Ascending aorta (tissue), 2 donors: ENCODE measurements at regions not wholly inside any gene's neighbourhood (a gene's known extent, or its start where the extent isn't known, plus 50 kb on each side); places are given as distances from the start of the nearest gene placed in this dataset.

Experiments used
- DNase-seq, 2 donors: peaks; one replicate each; pipeline ENCODE4 v3.0.0-alpha.2; 2019; ENCODE audit warnings: low spot score in 2 of 2
- H3K27ac ChIP-seq, 2 donors: fragments of 200-600 bp; sonication (generic); one replicate each; pipeline ENCODE4 v1.5.1; 2016 to 2017; ENCODE audit warnings: mild to moderate bottlenecking in 1 of 2
- H3K27me3 ChIP-seq: fragments of 200-600 bp; sonication (generic); one replicate; pipeline ENCODE4 v1.5.1; 2017
- H3K36me3 ChIP-seq, 2 donors: fragments of 200-600 bp; sonication (generic); one replicate each; pipeline ENCODE4 v1.5.1; 2016
- H3K4me1 ChIP-seq, 2 donors: fragments of 200-600 bp; sonication (generic); one replicate each; pipeline ENCODE4 v1.5.1; 2016 to 2017; ENCODE audit warnings: mild to moderate bottlenecking in 1 of 2
- H3K4me3 ChIP-seq, 2 donors: fragments of 200-600 bp; sonication (generic); one replicate each; pipeline ENCODE4 v1.5.1; 2016 to 2017; ENCODE audit warnings: mild to moderate bottlenecking in 1 of 2
- H3K9me3 ChIP-seq, 2 donors: fragments of 200-600 bp; sonication (generic); one replicate each; pipeline ENCODE4 v1.5.1; 2016
- CTCF ChIP-seq, 3 experiments: fragments of 200-600 bp in 2 of 3; fragments of 450-650 bp in 1 of 3; sonication (generic) in 2 of 3; IDR thresholded peaks; one replicate each; pipeline ENCODE4 v1.5.1; 2016 to 2019; ENCODE audit warnings: antibody characterized with exemption in 3 of 3, mild to moderate bottlenecking in 1 of 3, moderate library complexity in 1 of 3
- intact Hi-C: fragments of 100-400 bp; cut with DNase I; formaldehyde crosslinking; loops from one replicate; pipeline ENCODE4 v1.15.1; 2023

GRCh38 chr20:62584671-62585460 is 57.4 kb upstream of the SLCO4A1 start:
- no peak for DNase-seq
- Histone ChIP-seq H3K9me3 (no peaks in the 10 kb centered on the region), H3K27ac (no peak overlapping the region), H3K4me1 (no peaks in the 10 kb centered on the region), H3K27me3 (no peaks in the 10 kb centered on the region), H3K4me3 (no peak overlapping the region), H3K36me3 (no peaks in the 10 kb centered on the region)
- intact Hi-C loops = no loop called here
- TF ChIP-seq CTCF (IDR thresholded peaks at IDR 0.05) = no peak

DNA sequence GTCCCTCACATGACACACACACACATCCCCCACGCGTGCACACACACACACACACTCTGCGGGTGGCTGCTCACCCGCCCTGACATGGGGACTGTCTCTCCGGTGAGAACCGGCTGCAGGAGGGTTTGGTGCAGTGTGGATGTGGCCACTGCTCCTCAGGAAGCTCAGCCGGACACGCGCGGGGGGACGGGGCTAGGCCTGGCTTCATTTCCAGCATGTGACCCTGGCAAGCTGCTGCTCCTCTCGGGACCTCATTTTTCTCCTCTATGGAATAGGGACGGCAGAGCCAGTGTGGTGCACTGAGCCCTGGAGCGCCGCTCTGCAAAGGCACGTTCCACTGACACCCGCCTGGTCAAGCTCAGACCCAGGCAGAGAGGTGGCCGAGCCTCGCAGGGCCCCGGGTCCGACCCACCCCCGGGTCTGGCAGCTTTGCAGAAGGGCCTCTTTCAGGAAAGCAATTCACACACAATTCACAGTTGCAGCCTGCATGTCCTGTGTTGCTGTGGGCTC is 56.8 kb upstream of the SLCO4A1 start:
- no peaks in the 10 kb centered on the region for H3K36me3 ChIP-seq
- no peaks in the 10 kb centered on the region for H3K27me3 ChIP-seq
- H3K4me1 ChIP-seq = no peaks in the 10 kb centered on the region

DNA sequence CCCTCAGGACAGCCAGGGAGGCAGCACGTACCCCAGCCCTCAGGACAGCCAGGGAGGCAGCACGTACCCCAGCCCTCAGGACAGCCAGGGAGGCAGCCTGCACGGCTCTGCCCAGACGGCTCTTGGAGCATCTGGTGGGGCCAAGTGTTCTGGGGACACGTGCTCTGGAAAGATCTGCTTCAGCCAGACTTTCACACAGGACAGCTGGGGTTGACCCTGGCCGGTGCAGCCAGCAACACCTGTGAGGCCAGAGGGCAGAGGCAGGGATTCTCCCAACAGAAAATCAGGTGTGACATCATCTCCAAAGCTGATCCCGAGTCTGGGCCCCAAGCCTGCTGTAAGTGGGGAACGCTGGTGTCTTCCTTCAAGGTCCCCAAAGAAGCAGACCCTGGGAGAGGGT is 55.5 kb upstream of the SLCO4A1 start:
- TF ChIP-seq CTCF (IDR thresholded peaks at IDR 0.05) = no peak
- intact Hi-C loops = no loop called here
- Histone ChIP-seq H3K4me1 (no peaks in the 10 kb centered on the region), H3K27me3 (no peaks in the 10 kb centered on the region), H3K36me3 (no peaks in the 10 kb centered on the region), H3K9me3 (no peaks in the 10 kb centered on the region), H3K27ac (no peak overlapping the region), H3K4me3 (no peak overlapping the region)
- no peak for DNase-seq

More for the DNA sequence above, 56.8 kb upstream of the SLCO4A1 start:
- Histone ChIP-seq H3K4me3 (no peak overlapping the region), H3K9me3 (no peaks in the 10 kb centered on the region), H3K27ac (no peak overlapping the region)
- intact Hi-C loops = no loop called here
- no peak for DNase-seq
- no peak for TF ChIP-seq CTCF (IDR thresholded peaks at IDR 0.05)

GRCh38 chr20:62587757-62588402 is 54.4 kb upstream of the SLCO4A1 start:
- H3K36me3 ChIP-seq = no peaks in the 10 kb centered on the region
- H3K4me1 ChIP-seq = no peaks in the 10 kb centered on the region
- H3K4me3 ChIP-seq = no peak overlapping the region
- intact Hi-C loops = no loop called here
- no peaks in the 10 kb centered on the region for H3K9me3 ChIP-seq
- H3K27me3 ChIP-seq = no peaks in the 10 kb centered on the region
- no peak for TF ChIP-seq CTCF (IDR thresholded peaks at IDR 0.05)
- DNase-seq = no peak
- no peak overlapping the region for H3K27ac ChIP-seq

DNA sequence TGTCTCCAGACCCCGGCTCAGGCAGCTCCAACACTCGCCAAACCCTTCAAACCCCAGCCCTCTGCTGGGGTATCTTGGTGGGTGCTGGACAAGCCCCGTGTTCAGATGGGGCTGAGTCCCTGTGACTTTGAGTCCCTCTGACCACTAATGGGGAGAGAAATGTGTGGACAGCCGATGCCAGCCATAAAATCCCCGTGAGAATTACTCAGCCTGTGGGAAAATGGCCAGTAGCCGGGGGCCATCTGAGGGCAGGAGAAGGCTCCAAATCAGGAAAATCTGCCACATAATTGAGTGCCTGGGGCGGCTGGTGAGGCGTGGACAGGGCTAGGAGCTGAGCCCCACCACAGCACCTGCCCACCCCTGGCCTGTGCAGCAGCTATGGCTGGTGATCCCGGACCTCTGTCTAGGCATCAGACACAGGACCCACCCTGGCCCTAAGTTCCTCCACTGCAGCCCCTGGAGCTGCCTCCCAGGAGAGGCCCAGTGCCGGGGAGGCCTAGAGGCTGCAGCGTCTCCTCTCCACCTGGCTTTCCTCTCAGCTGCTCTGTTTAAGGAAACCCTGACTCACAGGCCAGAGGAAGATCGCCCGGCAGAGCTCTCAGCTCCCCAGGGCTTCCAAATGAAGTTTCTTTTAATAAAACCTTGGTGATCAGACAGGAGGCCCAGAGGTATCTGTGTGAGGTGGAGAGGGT is 53.7 kb upstream of the SLCO4A1 start:
- Histone ChIP-seq H3K4me3 (no peak overlapping the region), H3K27me3 (no peaks in the 10 kb centered on the region), H3K27ac (no peak overlapping the region), H3K9me3 (no peaks in the 10 kb centered on the region), H3K4me1 (no peaks in the 10 kb centered on the region), H3K36me3 (no peaks in the 10 kb centered on the region)
- no peak for TF ChIP-seq CTCF (IDR thresholded peaks at IDR 0.05)
- intact Hi-C loops = no loop called here
- no peak for DNase-seq
